Loucy (cell line): ENCODE measurements at regions not wholly inside any gene's neighbourhood (a gene's known extent, or its start where the extent isn't known, plus 50 kb on each side); places are given as distances from the start of the nearest gene placed in this dataset.

Source experiments
- H2AFZ ChIP-seq: fragments of 200-600 bp; sonication (generic); 2 replicates; pipeline ENCODE4 v1.6.0; 2016; ENCODE audit warnings: antibody characterized with exemption, mild to moderate bottlenecking, low read length, moderate library complexity
- H3F3A ChIP-seq: fragments of 200-600 bp; 2 replicates; pipeline ENCODE4 v1.6.0; 2016; ENCODE audit warnings: antibody characterized with exemption, low read depth, mild to moderate bottlenecking
- H3K27me3 ChIP-seq: fragments of 200-600 bp; sonication (generic); 2 replicates; pipeline ENCODE4 v1.6.1; 2014; ENCODE audit warnings: low read length, mild to moderate bottlenecking; ENCODE audit not compliant: insufficient read depth, poor library complexity, severe bottlenecking
- H3K36me3 ChIP-seq: fragments of 200-600 bp; sonication (generic); 2 replicates; pipeline ENCODE4 v1.6.1; 2016; ENCODE audit warnings: low read length; ENCODE audit not compliant: insufficient read depth
- H3K4me1 ChIP-seq: fragments of 200-600 bp; sonication (generic); 2 replicates; pipeline ENCODE4 v1.5.1; 2014; ENCODE audit warnings: low read length, mild to moderate bottlenecking; ENCODE audit not compliant: insufficient read depth, poor library complexity, severe bottlenecking
- H3K4me2 ChIP-seq: fragments of 200-600 bp; sonication (generic); 2 replicates; pipeline ENCODE4 v1.6.0; 2014; ENCODE audit warnings: antibody characterized with exemption, low read length, low read depth, mild to moderate bottlenecking; ENCODE audit not compliant: poor library complexity, severe bottlenecking
- H3K4me3 ChIP-seq: fragments of 200-600 bp; sonication (generic); 2 replicates; pipeline ENCODE4 v1.5.1; 2014; ENCODE audit warnings: low read length, mild to moderate bottlenecking, mixed read lengths; ENCODE audit not compliant: poor library complexity, severe bottlenecking
- H3K79me2 ChIP-seq: fragments of 200-600 bp; sonication (generic); 2 replicates; pipeline ENCODE4 v1.6.1; 2014; ENCODE audit warnings: low read length; ENCODE audit not compliant: insufficient read depth
- H3K9ac ChIP-seq: fragments of 200-600 bp; sonication (generic); 2 replicates; pipeline ENCODE4 v1.6.0; 2014; ENCODE audit warnings: mild to moderate bottlenecking, low read depth, low read length, moderate library complexity; ENCODE audit not compliant: poor library complexity, severe bottlenecking
- H3K9me2 ChIP-seq: fragments of 200-600 bp; sonication (generic); replicated peaks from 2 replicates; pipeline ENCODE4 v1.6.1; 2016; ENCODE audit warnings: low read depth, low read length, mixed read lengths
- H3K9me3 ChIP-seq: fragments of 200-600 bp; sonication (generic); 2 replicates; pipeline ENCODE4 v1.6.1; 2014; ENCODE audit warnings: mild to moderate bottlenecking, antibody characterized with exemption, low read length, low read depth; ENCODE audit not compliant: insufficient read depth
- H4K20me1 ChIP-seq: fragments of 200-600 bp; sonication (generic); 2 replicates; pipeline ENCODE4 v1.6.0; 2014; ENCODE audit warnings: antibody characterized with exemption, low read length, mild to moderate bottlenecking; ENCODE audit not compliant: insufficient read depth, poor library complexity, severe bottlenecking
- EZH2phosphoT487 ChIP-seq: fragments of 200-600 bp; IDR thresholded peaks from 2 replicates; pipeline ENCODE4 v1.6.1; 2018; ENCODE audit warnings: antibody characterized with exemption, mild to moderate bottlenecking, moderate library complexity, borderline replicate concordance
- TF ChIP-seq, protein P1 (sequence below): fragments of 200-600 bp; sonication (generic); conservative IDR thresholded peaks from 2 replicates; pipeline ENCODE4 v1.5.1; 2014; ENCODE audit warnings: mild to moderate bottlenecking, antibody characterized with exemption, low read length

DNA sequence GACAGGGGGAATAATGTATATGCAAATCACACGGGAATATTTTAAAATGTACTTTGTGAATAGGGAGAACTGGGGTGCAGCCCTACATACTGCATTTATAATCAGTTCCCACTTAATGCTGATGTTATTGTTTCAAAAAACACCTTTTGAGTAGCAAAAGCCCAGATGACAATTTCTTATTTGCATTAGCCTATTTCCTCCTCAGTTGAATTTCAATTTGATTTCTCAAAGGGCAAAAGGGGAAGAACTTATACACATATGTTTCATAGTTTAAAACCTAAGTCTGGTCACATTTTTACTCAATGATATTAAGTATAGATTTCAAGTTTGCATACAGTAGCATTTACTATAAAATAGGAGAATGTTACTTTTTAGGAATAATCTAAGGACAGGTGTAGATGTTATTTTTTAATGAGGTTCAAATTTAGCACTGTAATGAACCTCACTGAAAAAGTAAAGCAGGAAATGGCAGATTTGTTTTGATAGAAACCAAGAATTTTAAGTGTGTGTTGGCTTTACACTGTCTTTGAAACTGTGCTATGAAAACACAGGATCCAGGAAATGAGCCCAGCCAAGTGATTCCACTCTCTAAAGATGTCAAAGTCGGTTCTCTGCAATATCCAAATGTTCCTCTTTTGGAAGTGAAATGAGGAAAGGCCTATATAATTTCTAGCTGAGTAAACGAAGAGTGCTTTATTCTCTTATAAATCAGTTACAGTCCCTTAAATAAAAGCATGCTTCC, 367.4 kb downstream of the BTG1 start:
- H4K20me1 ChIP-seq, result no peaks in the 10 kb centered on the region
- H2AFZ ChIP-seq, result no peak overlapping the region
- no peaks in the 10 kb centered on the region for H3K27me3 ChIP-seq
- no peaks in the 10 kb centered on the region for H3K79me2 ChIP-seq
- no peak overlapping the region for H3K4me2 ChIP-seq
- no peaks in the 10 kb centered on the region for H3K4me1 ChIP-seq
- H3K36me3 ChIP-seq, result no peaks in the 10 kb centered on the region
- no peaks in the 10 kb centered on the region for H3F3A ChIP-seq
- no peak overlapping the region for H3K4me3 ChIP-seq
- no peaks in the 10 kb centered on the region for H3K9me3 ChIP-seq
- no peak for TF ChIP-seq EZH2phosphoT487
- TF ChIP-seq, protein P1, sequence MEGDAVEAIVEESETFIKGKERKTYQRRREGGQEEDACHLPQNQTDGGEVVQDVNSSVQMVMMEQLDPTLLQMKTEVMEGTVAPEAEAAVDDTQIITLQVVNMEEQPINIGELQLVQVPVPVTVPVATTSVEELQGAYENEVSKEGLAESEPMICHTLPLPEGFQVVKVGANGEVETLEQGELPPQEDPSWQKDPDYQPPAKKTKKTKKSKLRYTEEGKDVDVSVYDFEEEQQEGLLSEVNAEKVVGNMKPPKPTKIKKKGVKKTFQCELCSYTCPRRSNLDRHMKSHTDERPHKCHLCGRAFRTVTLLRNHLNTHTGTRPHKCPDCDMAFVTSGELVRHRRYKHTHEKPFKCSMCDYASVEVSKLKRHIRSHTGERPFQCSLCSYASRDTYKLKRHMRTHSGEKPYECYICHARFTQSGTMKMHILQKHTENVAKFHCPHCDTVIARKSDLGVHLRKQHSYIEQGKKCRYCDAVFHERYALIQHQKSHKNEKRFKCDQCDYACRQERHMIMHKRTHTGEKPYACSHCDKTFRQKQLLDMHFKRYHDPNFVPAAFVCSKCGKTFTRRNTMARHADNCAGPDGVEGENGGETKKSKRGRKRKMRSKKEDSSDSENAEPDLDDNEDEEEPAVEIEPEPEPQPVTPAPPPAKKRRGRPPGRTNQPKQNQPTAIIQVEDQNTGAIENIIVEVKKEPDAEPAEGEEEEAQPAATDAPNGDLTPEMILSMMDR, result no peak
- no peak overlapping the region for H3K9ac ChIP-seq
- H3K9me2 ChIP-seq, result no peaks in the 10 kb centered on the region

DNA sequence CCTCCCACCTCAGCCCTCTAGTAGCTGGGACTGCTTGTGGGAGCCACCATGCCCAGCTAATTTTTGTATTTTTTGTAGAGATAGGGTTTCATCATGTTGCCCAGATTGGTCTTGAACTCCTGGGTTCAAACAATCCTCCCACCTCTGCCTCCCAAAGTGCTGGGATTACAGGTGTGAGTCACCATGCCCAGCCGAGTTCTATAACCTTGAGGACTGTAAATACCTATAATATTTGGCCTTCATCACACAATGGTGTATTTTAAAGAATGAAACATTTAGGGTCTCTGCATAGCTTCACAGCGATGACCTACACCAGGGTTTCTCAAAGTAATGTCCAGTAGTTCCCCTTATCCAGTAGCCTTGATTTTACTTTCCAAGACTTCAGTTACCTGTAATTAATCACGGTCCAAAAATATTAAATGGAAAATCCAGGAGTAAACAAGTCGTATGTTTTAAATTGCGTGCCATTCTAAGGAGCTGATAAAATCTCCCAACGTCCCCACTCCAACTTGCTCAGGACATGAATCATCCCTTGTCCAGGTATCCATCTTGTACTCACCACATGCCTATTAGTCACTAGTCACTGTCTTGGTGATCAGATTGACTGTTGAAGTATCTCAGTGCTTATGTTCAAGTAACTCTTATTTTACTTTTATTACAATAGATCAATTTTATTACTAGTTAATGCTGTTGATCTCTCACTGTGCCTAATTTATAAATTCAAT, 368.2 kb downstream of the BTG1 start:
- no peaks in the 10 kb centered on the region for H3K27me3 ChIP-seq
- no peak overlapping the region for H2AFZ ChIP-seq
- no peak overlapping the region for H3K9ac ChIP-seq
- H3K9me3 ChIP-seq, result no peaks in the 10 kb centered on the region
- H3K36me3 ChIP-seq, result no peaks in the 10 kb centered on the region
- H3K4me3 ChIP-seq, result no peak overlapping the region
- H3K9me2 ChIP-seq, result no peaks in the 10 kb centered on the region
- H3F3A ChIP-seq, result no peaks in the 10 kb centered on the region
- no peaks in the 10 kb centered on the region for H3K79me2 ChIP-seq
- H4K20me1 ChIP-seq, result no peaks in the 10 kb centered on the region
- no peak for TF ChIP-seq EZH2phosphoT487
- TF ChIP-seq, protein P1, result no peak
- no peaks in the 10 kb centered on the region for H3K4me1 ChIP-seq
- no peak overlapping the region for H3K4me2 ChIP-seq

DNA sequence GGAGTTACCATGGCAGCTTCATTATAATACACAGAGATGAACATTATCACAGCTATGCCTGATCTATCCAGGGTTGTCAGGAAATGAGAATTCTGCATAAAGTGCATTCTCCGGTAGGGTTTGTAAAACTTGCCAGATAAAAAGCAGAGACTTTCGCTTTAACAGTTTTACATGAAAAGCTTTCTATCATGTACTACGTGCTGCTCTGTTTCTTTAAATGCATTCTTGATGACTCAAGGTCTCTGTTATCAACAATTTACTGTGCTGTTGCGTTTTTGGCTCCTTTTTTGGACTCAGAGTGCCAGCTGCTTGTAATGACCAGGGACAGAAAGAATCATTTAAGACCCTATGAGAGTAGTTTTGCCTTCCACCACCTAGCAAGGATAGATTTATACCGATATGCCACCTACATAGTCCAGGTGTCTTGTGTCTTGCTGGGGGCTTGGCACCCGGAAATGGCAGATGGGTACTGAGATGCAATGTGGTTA, 371.2 kb downstream of the BTG1 start:
- no peaks in the 10 kb centered on the region for H3F3A ChIP-seq
- no peaks in the 10 kb centered on the region for H4K20me1 ChIP-seq
- H2AFZ ChIP-seq, result no peak overlapping the region
- H3K4me1 ChIP-seq, result no peaks in the 10 kb centered on the region
- H3K4me3 ChIP-seq, result no peak overlapping the region
- no peak overlapping the region for H3K4me2 ChIP-seq
- H3K9me2 ChIP-seq, result no peaks in the 10 kb centered on the region
- H3K27me3 ChIP-seq, result no peaks in the 10 kb centered on the region
- no peaks in the 10 kb centered on the region for H3K36me3 ChIP-seq
- no peaks in the 10 kb centered on the region for H3K79me2 ChIP-seq
- TF ChIP-seq EZH2phosphoT487, result no peak
- TF ChIP-seq, protein P1, result no peak
- no peaks in the 10 kb centered on the region for H3K9me3 ChIP-seq
- no peak overlapping the region for H3K9ac ChIP-seq
